ENCODE measurements at regions not wholly inside any gene's neighbourhood (a gene's known extent, or its start where the extent isn't known, plus 50 kb on each side); places are given as distances from the start of the nearest gene placed in this dataset.

- TF ChIP-seq GABPA (IDR thresholded peaks at IDR 0.05; ENCODE audit: low read depth) (no peak), IRF3 (IDR thresholded peaks at IDR 0.05; ENCODE audit: low read depth, low read length) (no peak), GATA2 (CRISPR knock-in tag; IDR thresholded peaks at IDR 0.05) (no peak), FOXJ3 (CRISPR knock-in tag; IDR thresholded peaks at IDR 0.05) (no peak), NRF1 (IDR thresholded peaks at IDR 0.05; ENCODE audit: low read depth, low read length) (no peak)
Observed at GRCh38 chr10:128414568-128414967, 288.3 kb upstream of the MKI67 start (continued).

- Histone ChIP-seq H3K9me2 (no peaks in the 10 kb centered on the region), H3K4me3 (ENCODE audit: low read depth in 2 of 2, low read length in 1 of 2) (no peak overlapping the region), H3K4me1 (ENCODE audit: control insufficient read depth in 1 of 2, insufficient read depth in 2 of 2, low read depth in 1 of 2, low read length in 1 of 2) (no peaks in the 10 kb centered on the region), H3K79me2 (ENCODE audit: insufficient read depth) (no peaks in the 10 kb centered on the region), H3K9me3 (no peaks in the 10 kb centered on the region), H4K20me1 (ENCODE audit: insufficient read depth) (no peaks in the 10 kb centered on the region), H3K36me3 (replicated peaks in 1 of 2; ENCODE audit: control insufficient read depth in 1 of 2, insufficient read depth in 2 of 2, low read length in 1 of 2) (no peaks in the 10 kb centered on the region), H3K27me3 (ENCODE audit: insufficient read depth) (no peaks in the 10 kb centered on the region), H3K27ac (ENCODE audit: low read depth in 2 of 2, low read length in 1 of 2) (no peak overlapping the region), H3K4me2 (no peak overlapping the region), H3F3A (replicated peaks; ENCODE audit: insufficient read depth) (no peaks in the 10 kb centered on the region), H3K9ac (no peak overlapping the region), H2AFZ (ENCODE audit: low read depth) (no peak overlapping the region)
- ChIA-PET CTCF (no interaction called here), POLR2A (no interaction called here)
- WGBS (ENCODE audit: low lambda C conversion rate): 20% methylated on average over 6 of the region's 6 CpGs
- no peak for DNase-seq
- TF ChIP-seq USF2 (IDR thresholded peaks at IDR 0.05; ENCODE audit: borderline replicate concordance, low read depth, low read length) (no peak), TAF1 (IDR thresholded peaks at IDR 0.05; ENCODE audit: borderline replicate concordance, low read depth, low read length) (no peak), POLR2AphosphoS5 (IDR thresholded peaks at IDR 0.05; ENCODE audit: low read depth, low read length) (no peak), YY1 (IDR thresholded peaks at IDR 0.05; ENCODE audit: low read depth) (no peak), MAX (IDR thresholded peaks at IDR 0.05; ENCODE audit: low read depth) (no peak), USF1 (IDR thresholded peaks at IDR 0.05; ENCODE audit: borderline replicate concordance, low read depth) (no peak), ZBTB33 (IDR thresholded peaks at IDR 0.05; ENCODE audit: borderline replicate concordance, low read depth) (no peak), SMC3 (IDR thresholded peaks at IDR 0.05; ENCODE audit: low read depth, low read length) (no peak), MXI1 (IDR thresholded peaks at IDR 0.05; ENCODE audit: low read depth, low read length) (no peak), GATA2 (CRISPR knock-in tag; IDR thresholded peaks at IDR 0.05) (no peak), FOXM1 (IDR thresholded peaks at IDR 0.05; ENCODE audit: low read depth) (no peak)
Observed at GRCh38 chr10:128416231-128416630, 290.0 kb upstream of the MKI67 start.
